Fibroblast of lung (primary cell): ENCODE measurements at regions not wholly inside any gene's neighbourhood (a gene's known extent, or its start where the extent isn't known, plus 50 kb on each side); places are given as distances from the start of the nearest gene placed in this dataset.
"Not testable (repeated sequence)": the region's sequence is repeated elsewhere in the genome, so short reads cannot be mapped to it uniquely, and the experiment has no call there.

Experiments used
- CTCF ChIP-seq, 2 donors: IDR thresholded peaks in 1 of 2; conservative IDR thresholded peaks in 1 of 2; 1 replicate in 1 of 2; 2 replicates in 1 of 2; pipeline ENCODE4 v1.5.1; 2011 to 2012; ENCODE audit warnings: low read length in 2 of 2, control low read depth in 1 of 2, inconsistent platforms in 1 of 2, low read depth in 1 of 2, mild to moderate bottlenecking in 1 of 2
- EZH2 ChIP-seq: IDR thresholded peaks from 2 replicates; pipeline ENCODE4 v1.5.1; 2012; ENCODE audit warnings: low read length, control low read depth, mild to moderate bottlenecking; ENCODE audit errors: missing control alignments

- not testable (repeated sequence) for TF ChIP-seq CTCF (conservative IDR thresholded peaks at IDR 0.05 in 1 of 2, IDR thresholded peaks at IDR 0.05 in 1 of 2; ENCODE audit: low read depth in 1 of 2, low read length in 2 of 2); EZH2
These were observed 105.6 kb upstream of the EDA2R start for GRCh38 chrX:66744519-66744918.
